GM19455 (cell line): ENCODE measurements at regions not wholly inside any gene's neighbourhood (a gene's known extent, or its start where the extent isn't known, plus 50 kb on each side); places are given as distances from the start of the nearest gene placed in this dataset.

Source experiments
- ATAC-seq: cut with Tn5 transposase; IDR thresholded peaks from one replicate; pipeline ENCODE4 v1.9.1; 2021; ENCODE audit not compliant: unreplicated experiment

DNA sequence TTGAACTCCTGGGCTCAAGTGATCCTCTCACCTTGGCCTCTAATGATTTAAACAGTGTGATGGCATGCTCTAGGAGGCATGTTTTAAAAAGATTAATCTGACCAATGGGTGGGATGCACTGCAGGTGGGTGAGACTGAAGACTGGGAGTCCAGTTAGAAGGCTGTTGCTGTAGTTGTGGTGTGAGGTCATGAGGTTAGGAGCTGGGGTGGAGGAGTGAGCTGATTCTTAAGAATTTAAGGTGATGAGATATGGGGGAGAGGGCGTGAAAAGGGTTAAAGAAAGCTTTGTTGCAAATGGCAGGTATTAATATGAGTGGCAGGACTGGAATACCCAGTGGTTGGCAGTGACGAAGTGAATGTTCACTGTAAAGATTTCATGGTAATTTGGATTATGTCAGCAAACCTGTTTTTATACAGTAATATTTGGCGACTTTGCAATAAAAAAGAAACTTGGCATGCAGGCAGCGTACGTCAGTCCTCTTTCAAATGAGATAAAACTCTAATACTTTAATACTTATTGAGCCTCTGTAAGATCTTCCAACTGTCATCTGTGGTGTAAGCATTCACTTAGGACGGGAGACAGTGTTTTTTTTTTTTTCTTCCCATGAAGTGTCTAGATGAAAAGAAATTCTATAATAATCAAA, 72.8 kb upstream of the MTPN start:
- no peak for ATAC-seq

DNA sequence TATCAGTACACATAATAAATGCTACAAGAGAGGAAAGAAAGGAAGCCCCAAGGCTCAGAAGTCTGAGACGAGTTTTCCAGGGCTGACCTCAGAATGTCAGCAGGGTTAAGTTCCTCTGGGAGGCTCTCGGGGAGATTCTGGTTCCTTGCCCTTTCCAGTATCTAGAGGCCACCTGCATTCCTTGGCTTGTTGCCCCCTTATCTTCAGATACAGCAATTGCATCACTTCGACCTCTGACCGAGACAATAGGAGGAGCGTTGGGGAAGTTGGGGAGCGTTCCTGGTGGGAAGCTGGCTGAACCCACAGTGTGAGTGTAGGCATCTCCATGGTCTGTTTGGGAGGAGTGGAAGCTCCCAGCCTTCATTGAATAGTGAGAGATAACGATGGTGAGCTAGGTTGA, 72.0 kb upstream of the MTPN start:
- no peak for ATAC-seq

DNA sequence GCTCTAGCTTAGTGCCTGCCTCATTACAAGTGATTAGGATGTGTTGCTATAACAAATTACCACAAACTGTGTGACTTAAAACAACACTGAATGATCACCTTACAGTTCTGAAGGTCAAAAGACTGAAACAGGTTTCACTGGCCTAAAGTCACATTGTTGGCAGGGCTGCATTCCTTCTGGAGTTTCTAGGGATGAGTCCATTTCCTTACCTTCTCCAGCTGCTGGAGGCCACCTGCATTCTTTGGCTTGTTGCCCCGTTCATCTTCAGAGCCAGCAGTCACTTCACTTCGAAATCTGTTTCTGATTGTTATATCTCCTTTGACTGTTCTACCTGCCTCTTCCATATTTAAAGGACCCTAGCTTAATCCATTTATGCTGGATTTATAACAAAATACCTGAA, 69.4 kb upstream of the MTPN start:
- no peak for ATAC-seq

DNA sequence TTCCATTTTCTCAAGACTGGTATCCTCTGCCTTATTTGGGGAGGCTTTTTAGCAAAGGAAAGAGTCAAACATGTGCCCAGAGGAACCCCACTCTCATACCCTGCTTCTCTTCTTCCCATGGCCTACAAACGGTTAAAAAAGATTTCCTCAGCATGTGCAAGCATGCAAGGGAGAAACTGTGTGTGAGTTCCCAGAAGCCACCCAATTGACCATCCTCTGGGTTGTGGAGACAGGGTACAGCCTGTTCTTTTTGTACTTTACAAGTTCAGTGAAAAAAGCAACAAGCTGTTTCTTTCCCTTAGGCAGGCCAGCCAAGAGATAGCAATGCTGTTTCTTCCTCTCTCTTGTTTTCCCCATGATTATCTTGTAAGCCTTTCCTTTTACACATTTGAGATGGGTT, 68.8 kb upstream of the MTPN start:
- no peak for ATAC-seq

DNA sequence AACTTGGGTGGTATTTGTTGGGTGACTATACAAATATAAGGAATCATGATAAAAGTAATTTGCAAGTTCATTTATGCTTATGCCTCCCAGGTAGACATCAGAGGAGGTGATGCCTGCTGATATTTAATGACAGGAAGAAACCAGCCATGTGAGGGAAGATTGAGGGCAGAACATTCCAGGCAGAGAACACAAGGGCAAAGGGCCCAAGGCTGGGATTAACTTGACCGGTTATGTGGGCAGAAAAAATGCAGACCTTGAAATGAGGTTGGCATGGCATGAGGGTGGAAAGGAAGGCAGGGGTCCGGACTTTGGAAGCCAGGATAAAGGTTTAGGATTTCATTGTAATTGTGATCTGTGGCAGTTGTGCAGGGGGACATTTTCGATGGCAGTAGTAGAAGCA, 68.0 kb upstream of the MTPN start:
- no peak for ATAC-seq

DNA sequence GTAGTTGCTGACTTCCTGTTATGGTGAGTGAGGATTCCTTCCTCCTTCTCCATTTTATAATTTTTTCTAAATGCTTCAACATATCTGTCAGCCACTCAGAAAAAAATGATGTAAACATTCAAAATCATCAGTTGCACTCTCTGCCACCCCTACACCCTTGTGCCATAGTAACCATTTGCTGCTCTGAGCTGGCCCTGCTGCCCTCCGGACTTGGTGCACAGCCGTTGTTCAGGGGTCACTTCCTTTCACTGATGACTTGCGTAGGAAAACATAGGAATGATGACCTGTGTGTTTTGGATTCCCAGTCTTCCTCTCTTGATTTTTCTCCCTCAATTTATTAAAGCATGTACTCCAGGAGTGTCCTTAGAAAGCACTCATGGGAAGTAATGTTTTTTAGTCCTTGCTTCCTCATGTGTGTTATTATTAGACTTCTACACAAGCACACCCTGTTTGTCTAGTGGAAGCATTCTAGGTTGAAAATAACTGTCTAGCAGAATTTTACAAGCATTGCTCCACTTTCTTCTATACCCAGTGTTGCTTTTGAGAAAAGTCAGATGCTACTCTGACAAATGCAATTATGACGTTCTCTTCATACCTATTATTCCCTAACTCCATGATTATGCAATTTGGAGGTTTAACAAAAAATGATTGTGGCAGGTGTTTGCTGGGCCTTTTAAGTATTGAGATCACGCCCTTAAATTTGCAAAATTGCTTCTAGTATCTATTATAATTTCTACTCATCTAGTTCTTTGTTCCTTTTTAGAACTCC, 62.6 kb upstream of the MTPN start:
- ATAC-seq = no peak

DNA sequence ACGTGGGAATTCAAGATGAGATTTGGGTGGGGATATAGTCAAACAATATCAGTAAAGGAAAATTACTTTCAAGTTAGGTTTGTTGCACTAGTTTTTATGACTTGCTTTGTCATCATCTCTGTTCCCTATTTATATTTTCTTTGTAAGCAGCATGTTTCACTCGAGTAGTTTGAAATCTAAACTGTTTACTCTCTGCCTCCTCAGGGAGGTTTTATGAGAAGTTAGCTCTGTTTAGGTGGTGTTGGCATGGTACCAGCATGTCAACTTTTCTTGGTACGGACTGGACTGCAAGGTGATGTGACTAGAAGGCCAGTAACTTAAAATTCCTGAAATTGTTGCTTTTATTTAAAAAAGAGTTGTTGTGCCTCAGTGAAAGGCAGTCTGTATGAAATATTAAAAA, 59.2 kb upstream of the MTPN start:
- no peak for ATAC-seq

DNA sequence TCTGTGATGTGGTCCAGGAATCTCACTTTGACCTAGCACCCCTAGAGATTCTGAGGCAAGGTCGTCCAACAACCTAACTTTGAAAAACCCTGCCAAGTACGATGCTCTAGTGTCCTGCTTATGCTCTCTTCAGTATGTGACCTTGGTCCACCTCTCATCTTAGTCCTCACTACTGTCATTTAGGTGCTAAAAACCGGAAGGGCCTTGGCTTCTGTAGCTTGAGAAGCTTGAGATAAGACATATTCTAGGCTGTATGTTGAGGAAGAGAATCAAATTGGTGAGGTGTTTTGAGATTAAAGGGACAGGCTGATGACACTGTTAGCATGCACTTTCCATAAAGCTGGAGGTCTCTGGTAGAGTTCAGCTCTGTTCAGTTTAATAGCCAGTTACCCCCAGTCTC, 57.0 kb upstream of the MTPN start:
- no peak for ATAC-seq

DNA sequence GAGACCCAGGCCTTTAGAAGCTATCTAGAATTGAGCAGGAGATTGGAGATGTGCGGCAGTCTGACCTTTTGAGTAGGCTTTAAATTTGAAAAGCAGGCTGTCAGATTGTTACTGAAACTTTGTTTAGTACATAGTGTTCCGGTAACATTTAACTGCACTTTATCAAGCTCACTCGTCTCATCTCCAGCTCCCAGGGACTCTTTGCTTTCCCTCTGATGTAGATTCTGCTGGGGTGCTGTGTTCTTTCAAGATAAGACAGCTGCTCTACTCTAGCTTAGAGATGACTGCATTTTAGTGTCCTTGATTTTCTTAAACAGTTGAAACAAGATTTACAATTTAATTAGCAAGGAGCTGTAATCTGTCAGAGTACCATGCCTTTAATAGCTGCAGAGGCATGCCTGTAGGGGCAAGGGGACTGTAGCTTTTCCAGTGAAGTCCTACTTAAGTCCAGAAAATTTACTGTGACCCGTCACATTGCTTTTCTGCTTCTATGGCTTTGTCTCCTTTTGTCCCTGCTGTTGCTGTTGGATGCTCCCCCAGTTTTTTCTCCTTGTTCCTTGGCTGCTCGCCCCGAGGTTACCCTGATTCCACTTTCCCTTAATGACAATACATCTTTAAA, 56.4 kb upstream of the MTPN start:
- ATAC-seq = no peak

DNA sequence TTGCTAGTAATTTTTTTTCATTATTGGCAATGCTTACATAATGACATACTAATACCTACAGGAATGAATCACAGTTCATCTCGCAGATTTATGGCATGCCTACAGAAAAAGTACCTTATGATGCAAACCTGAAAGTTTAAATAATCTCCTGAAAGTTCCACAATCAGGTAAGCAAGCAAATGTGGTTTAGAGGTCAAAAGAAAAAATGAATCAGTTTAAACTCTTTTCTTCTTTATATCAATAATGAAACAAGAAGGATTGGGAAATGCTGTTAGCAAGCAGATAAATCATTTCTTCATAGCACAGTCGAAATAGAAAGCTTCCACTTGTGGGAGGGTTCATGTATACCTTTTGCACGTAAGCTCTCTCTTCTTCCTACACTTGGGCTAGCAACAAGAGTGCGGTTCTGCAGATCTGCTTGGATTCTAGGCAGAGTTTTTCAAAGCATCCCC, 53.7 kb upstream of the MTPN start:
- ATAC-seq = peak; percentile 89

DNA sequence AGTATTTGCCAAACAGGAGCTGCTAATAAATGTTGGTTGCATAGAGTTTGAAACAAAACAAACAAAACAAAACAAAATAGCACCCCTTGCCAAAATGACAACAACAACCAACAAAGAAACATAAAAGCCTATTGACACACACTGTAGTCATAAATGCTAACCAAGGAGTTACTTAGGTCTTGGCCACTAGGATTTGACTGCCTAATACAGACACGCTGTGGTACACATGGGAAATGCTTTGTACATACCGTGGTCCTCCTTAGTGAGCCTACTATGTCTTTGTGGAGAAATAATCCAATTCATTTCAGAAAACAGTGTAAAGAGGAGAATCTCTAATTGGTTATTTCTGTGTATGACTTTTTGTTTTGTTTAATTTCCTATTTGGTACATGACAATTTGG, 53.2 kb upstream of the MTPN start:
- no peak for ATAC-seq

DNA sequence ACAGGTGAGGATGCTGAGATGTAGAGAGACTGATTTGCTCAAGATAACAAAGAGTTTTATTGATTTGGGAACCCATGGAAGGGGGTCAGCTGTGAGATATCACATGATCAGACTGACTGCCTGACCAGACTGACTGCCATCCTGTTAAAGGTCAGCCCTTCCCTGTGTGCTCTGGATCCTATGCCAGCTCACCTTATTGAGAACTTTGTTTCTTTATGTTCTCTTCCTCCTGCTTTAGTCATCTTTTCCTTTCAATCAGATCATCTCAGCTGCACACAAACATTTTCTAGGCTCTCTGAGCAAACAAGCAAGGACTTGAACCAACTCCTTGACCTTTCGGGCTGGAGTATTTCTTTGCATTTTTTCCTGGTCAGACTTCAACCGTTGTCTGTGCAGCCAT, 50.0 kb upstream of the MTPN start:
- ATAC-seq = no peak
